Fibroblast of pulmonary artery (primary cell): ENCODE measurements at regions not wholly inside any gene's neighbourhood (a gene's known extent, or its start where the extent isn't known, plus 50 kb on each side); places are given as distances from the start of the nearest gene placed in this dataset.
A peak's percentile ranks its signal among the peaks of the same experiment; 100 is the strongest.

Experiments used
- DNase-seq: peaks from one replicate; pipeline ENCODE4 v3.0.0-alpha.2; 2010; ENCODE audit warnings: low read depth
- H3K4me3 ChIP-seq: replicated peaks from 2 replicates; pipeline ENCODE4 v1.5.1; 2011; ENCODE audit warnings: low read depth, mild to moderate bottlenecking, control low read depth, low read length, moderate library complexity
- CTCF ChIP-seq: IDR thresholded peaks from 2 replicates; pipeline ENCODE4 v1.5.1; 2011; ENCODE audit warnings: mild to moderate bottlenecking, control low read depth, low read length, inconsistent platforms; ENCODE audit errors: missing control alignments

- DNase-seq = no peak
- no peak for TF ChIP-seq CTCF
- H3K4me3 ChIP-seq = no peak overlapping the region
These were observed 101.6 kb upstream of the ABCB5 start for GRCh38 chr7:20513897-20514296.

GRCh38 chr7:20514364-20514763 lies 101.1 kb upstream of the ABCB5 start:
- peak; percentile 72 for DNase-seq
- no peak overlapping the region for H3K4me3 ChIP-seq
- TF ChIP-seq CTCF = no peak

- DNase-seq = no peak
- H3K4me3 ChIP-seq = no peak overlapping the region
- no peak for TF ChIP-seq CTCF
These were observed 95.8 kb upstream of the ABCB5 start for GRCh38 chr7:20519645-20520044.

- TF ChIP-seq CTCF = no peak
- H3K4me3 ChIP-seq = no peak overlapping the region
- no peak for DNase-seq
These were observed 94.9 kb upstream of the ABCB5 start for GRCh38 chr7:20520530-20520929.

DNA sequence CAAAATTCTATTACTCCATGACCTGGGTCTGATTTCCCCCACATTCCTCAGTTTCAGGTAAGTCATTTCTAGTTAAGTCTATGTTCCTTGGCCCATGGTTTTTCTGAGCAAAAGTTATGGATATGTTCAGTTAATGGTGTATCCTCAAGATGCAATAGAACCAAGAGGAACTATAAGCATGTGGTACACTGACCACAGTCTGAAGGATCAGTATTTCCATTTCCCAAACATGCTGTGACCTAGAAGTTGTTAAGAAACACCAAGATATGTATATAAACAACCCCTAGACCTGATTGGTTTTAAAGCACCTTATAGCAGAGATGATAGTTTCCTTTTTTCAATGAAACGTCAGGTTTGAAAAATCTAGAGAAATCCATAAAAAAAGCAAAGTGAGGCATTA lies 94.2 kb upstream of the ABCB5 start:
- TF ChIP-seq CTCF = no peak
- DNase-seq = no peak
- H3K4me3 ChIP-seq = no peak overlapping the region

DNA sequence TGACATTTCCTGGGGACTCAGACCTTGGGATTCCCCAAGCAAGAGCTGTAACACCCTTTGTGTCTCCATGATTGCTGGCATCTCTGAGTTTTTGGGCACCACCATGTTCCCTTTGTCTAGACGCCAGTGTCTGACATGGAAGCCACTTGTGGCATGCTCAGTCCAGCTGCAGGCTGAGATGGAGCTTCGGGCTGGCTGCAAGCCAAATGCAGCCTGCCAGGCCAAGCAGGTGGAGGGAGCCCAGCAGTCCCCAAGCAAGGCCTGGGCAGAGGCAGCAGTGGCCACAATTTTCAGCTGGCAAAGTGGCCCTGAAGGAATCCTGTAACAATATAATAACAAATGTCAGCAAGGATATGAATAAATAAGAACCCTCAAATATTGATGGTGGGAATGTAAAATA lies 86.2 kb upstream of the ABCB5 start:
- H3K4me3 ChIP-seq = no peak overlapping the region
- DNase-seq = no peak
- no peak for TF ChIP-seq CTCF

DNA sequence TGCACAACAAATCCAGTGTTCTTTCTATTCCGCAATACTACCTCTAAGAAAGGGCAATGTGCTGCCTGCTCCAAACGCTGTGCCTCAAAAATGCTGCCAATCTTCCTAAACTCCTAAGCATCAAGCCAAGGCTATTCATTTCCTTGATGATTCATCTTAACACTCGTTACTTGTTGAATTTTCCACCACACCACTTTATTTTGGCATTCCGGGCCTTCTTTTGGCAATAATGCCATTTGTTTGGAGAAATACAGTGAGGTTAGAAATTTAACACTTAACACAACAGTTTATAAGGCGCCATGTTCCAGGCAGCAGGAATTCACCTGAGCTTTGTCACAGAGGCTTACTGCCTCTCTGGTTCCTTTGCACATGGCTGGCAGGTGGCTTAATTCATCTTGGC lies 82.6 kb upstream of the ABCB5 start:
- H3K4me3 ChIP-seq = no peak overlapping the region
- no peak for TF ChIP-seq CTCF
- peak; percentile 15 for DNase-seq
